Neural cell (in vitro differentiated cells): ENCODE measurements at regions not wholly inside any gene's neighbourhood (a gene's known extent, or its start where the extent isn't known, plus 50 kb on each side); places are given as distances from the start of the nearest gene placed in this dataset.

Experiments
- H2AFZ ChIP-seq: fragments of 200-600, 300-800 bp; sonication (generic), shearing (Covaris generic); 2 replicates; pipeline ENCODE4 v1.6.0; 2014; ENCODE audit warnings: low read depth, mild to moderate bottlenecking, antibody characterized with exemption, low read length, moderate library complexity
- H3F3A ChIP-seq: fragments of 200-600 bp; shearing (Covaris generic); 2 replicates; pipeline ENCODE4 v1.6.1; 2016; ENCODE audit warnings: mild to moderate bottlenecking, moderate library complexity, mixed read lengths, antibody characterized with exemption, low read length; ENCODE audit not compliant: insufficient read depth, poor library complexity, severe bottlenecking
- H3K27ac ChIP-seq: fragments of 200-600, 300-800 bp; sonication (generic), shearing (Covaris generic); 2 replicates; pipeline ENCODE4 v1.5.1; 2014; ENCODE audit warnings: mild to moderate bottlenecking, low read length, moderate library complexity
- H3K27me3 ChIP-seq: fragments of 300-800, 200-600 bp; sonication (generic), shearing (Covaris generic); 2 replicates; pipeline ENCODE4 v1.6.0; 2014; ENCODE audit warnings: mild to moderate bottlenecking, low read depth, low read length, moderate library complexity; ENCODE audit not compliant: insufficient read depth
- H3K36me3 ChIP-seq: fragments of 300-800, 200-600 bp; sonication (generic), shearing (Covaris generic); 2 replicates; pipeline ENCODE4 v1.5.1; 2014; ENCODE audit warnings: mild to moderate bottlenecking, antibody characterized with exemption, low read length, moderate library complexity; ENCODE audit not compliant: insufficient read depth
- H3K4me2 ChIP-seq: fragments of 300-800, 200-600 bp; sonication (generic), shearing (Covaris generic); 2 replicates; pipeline ENCODE4 v1.6.0; 2014; ENCODE audit warnings: mild to moderate bottlenecking, low read length
- H3K4me3 ChIP-seq: fragments of 300-800, 200-600 bp; sonication (generic), shearing (Covaris generic); 2 replicates; pipeline ENCODE4 v1.5.1; 2014; ENCODE audit warnings: mild to moderate bottlenecking, low read length, moderate library complexity
- H3K79me2 ChIP-seq: fragments of 200-600 bp; shearing (Covaris generic); replicated peaks from 2 replicates; pipeline ENCODE4 v1.6.0; 2014; ENCODE audit warnings: mild to moderate bottlenecking, low read length, moderate library complexity; ENCODE audit not compliant: insufficient read depth
- H3K9ac ChIP-seq: fragments of 300-800, 200-600 bp; sonication (generic), shearing (Covaris generic); 2 replicates; pipeline ENCODE4 v1.6.1; 2016; ENCODE audit warnings: mild to moderate bottlenecking, low read length, mixed read lengths
- H3K9me2 ChIP-seq: fragments of 200-600 bp; shearing (Covaris generic); 2 replicates; pipeline ENCODE4 v1.6.1; 2016; ENCODE audit warnings: mild to moderate bottlenecking, low read length, mixed read lengths; ENCODE audit not compliant: insufficient read depth
- H3K9me3 ChIP-seq: fragments of 200-600, 300-800 bp; sonication (generic), shearing (Covaris generic); 2 replicates; pipeline ENCODE4 v1.6.1; 2016; ENCODE audit warnings: mild to moderate bottlenecking, mixed run types, low read length, moderate library complexity, mixed read lengths
- H4K20me1 ChIP-seq: fragments of 200-600 bp; shearing (Covaris generic); 2 replicates; pipeline ENCODE4 v1.6.1; 2016; ENCODE audit warnings: mild to moderate bottlenecking, mixed run types; ENCODE audit not compliant: insufficient read depth
- EP300 ChIP-seq: fragments of 450-650 bp; conservative IDR thresholded peaks from 2 replicates; pipeline ENCODE4 v1.6.1; 2014; ENCODE audit warnings: antibody characterized with exemption, mild to moderate bottlenecking, moderate library complexity; ENCODE audit not compliant: poor library complexity, severe bottlenecking
- EZH2 ChIP-seq: fragments of 200-600, 300-800 bp; shearing (Covaris generic), sonication (generic); IDR thresholded peaks from 2 replicates; pipeline ENCODE4 v1.6.1; 2014; ENCODE audit warnings: antibody characterized with exemption, low read length, borderline replicate concordance, mild to moderate bottlenecking; ENCODE audit not compliant: insufficient read depth, poor library complexity, severe bottlenecking
- MXI1 ChIP-seq: fragments of 450-650 bp; conservative IDR thresholded peaks from 2 replicates; pipeline ENCODE4 v1.6.1; 2014; ENCODE audit warnings: antibody characterized with exemption, mild to moderate bottlenecking; ENCODE audit not compliant: poor library complexity, severe bottlenecking
- POLR2AphosphoS5 ChIP-seq: IDR thresholded peaks from 2 replicates; pipeline ENCODE4 v1.6.1; 2012
- RAD21 ChIP-seq: fragments of 450-650 bp; conservative IDR thresholded peaks from 2 replicates; pipeline ENCODE4 v1.6.1; 2014; ENCODE audit warnings: antibody characterized with exemption, mild to moderate bottlenecking, moderate library complexity
- SMC3 ChIP-seq: fragments of 450-650 bp; conservative IDR thresholded peaks from 2 replicates; pipeline ENCODE4 v1.6.1; 2014; ENCODE audit warnings: antibody characterized with exemption, mild to moderate bottlenecking, moderate library complexity; ENCODE audit not compliant: poor library complexity
- TAF1 ChIP-seq: IDR thresholded peaks from 2 replicates; pipeline ENCODE4 v1.6.1; 2012; ENCODE audit warnings: low read depth
- TF ChIP-seq, protein P1 (sequence below): fragments of 450-650 bp; IDR thresholded peaks from 2 replicates; pipeline ENCODE4 v1.5.1; 2014; ENCODE audit warnings: antibody characterized with exemption, mild to moderate bottlenecking, moderate library complexity; ENCODE audit not compliant: poor library complexity, severe bottlenecking
- TF ChIP-seq, protein P2 (sequence below): IDR thresholded peaks from 2 replicates; pipeline ENCODE4 v1.6.1; 2012; ENCODE audit warnings: borderline replicate concordance

DNA sequence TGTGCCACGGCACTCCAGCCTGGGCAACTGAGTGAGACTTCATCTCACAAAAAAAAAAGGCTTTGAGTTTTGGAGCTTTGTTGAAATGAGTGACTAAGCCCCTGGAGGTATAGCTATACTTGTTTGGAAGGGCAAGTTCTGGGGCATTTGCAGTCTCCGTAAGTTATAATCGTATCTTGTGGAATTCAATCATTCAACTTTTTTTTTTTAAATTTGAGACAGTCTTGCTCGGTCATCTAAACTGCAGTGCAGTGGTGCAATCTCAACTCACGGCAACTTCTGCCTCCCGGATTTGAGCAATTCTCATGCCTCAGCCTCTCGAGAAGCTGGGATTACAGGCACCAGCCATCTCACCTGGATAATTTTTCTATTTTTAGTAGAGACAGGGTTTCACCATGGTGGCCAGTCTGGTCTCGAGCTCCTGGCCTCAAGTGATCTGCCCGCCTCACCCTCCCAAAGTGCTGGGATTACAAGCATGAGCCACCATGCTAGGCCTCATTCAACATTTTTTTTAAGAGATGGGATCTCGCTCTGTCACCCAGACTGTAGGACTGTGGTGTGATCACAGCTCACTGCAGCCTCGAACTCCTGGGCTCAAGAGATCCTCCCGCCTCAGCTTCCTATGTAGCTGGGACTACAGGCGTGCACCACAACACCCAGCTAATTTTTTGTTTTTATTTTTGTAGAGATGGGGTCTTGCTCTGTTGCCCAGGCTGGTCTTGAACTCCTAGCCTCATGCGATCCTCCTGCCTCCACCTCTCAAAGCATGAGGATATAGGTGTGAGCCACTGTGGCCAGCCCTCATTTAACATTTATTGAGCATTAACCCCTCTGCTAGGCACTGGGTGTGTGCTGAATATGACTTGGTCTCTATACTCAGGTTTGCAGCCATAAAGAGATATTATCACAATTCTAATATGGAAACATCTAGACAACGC is 133.7 kb upstream of the MAP1LC3B2 start:
- Histone ChIP-seq H3F3A (no peaks in the 10 kb centered on the region), H3K9ac (no peak overlapping the region), H3K9me2 (no peaks in the 10 kb centered on the region), H3K4me3 (no peak overlapping the region), H4K20me1 (no peaks in the 10 kb centered on the region), H3K9me3 (no peaks in the 10 kb centered on the region), H3K79me2 (no peaks in the 10 kb centered on the region), H3K27ac (no peak overlapping the region), H3K27me3 (peaks cover 3% of the 10 kb centered on the region), H3K36me3 (no peaks in the 10 kb centered on the region), H3K4me2 (no peak overlapping the region), H2AFZ (no peak overlapping the region)
- TF ChIP-seq, protein P1, sequence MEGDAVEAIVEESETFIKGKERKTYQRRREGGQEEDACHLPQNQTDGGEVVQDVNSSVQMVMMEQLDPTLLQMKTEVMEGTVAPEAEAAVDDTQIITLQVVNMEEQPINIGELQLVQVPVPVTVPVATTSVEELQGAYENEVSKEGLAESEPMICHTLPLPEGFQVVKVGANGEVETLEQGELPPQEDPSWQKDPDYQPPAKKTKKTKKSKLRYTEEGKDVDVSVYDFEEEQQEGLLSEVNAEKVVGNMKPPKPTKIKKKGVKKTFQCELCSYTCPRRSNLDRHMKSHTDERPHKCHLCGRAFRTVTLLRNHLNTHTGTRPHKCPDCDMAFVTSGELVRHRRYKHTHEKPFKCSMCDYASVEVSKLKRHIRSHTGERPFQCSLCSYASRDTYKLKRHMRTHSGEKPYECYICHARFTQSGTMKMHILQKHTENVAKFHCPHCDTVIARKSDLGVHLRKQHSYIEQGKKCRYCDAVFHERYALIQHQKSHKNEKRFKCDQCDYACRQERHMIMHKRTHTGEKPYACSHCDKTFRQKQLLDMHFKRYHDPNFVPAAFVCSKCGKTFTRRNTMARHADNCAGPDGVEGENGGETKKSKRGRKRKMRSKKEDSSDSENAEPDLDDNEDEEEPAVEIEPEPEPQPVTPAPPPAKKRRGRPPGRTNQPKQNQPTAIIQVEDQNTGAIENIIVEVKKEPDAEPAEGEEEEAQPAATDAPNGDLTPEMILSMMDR: no peak
- no peak for TF ChIP-seq EZH2
- TF ChIP-seq MXI1: no peak
- TF ChIP-seq EP300: no peak
- no peak for TF ChIP-seq RAD21
- no peak for TF ChIP-seq POLR2AphosphoS5
- TF ChIP-seq SMC3: no peak
- TF ChIP-seq, protein P2, sequence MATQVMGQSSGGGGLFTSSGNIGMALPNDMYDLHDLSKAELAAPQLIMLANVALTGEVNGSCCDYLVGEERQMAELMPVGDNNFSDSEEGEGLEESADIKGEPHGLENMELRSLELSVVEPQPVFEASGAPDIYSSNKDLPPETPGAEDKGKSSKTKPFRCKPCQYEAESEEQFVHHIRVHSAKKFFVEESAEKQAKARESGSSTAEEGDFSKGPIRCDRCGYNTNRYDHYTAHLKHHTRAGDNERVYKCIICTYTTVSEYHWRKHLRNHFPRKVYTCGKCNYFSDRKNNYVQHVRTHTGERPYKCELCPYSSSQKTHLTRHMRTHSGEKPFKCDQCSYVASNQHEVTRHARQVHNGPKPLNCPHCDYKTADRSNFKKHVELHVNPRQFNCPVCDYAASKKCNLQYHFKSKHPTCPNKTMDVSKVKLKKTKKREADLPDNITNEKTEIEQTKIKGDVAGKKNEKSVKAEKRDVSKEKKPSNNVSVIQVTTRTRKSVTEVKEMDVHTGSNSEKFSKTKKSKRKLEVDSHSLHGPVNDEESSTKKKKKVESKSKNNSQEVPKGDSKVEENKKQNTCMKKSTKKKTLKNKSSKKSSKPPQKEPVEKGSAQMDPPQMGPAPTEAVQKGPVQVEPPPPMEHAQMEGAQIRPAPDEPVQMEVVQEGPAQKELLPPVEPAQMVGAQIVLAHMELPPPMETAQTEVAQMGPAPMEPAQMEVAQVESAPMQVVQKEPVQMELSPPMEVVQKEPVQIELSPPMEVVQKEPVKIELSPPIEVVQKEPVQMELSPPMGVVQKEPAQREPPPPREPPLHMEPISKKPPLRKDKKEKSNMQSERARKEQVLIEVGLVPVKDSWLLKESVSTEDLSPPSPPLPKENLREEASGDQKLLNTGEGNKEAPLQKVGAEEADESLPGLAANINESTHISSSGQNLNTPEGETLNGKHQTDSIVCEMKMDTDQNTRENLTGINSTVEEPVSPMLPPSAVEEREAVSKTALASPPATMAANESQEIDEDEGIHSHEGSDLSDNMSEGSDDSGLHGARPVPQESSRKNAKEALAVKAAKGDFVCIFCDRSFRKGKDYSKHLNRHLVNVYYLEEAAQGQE: no peak

DNA sequence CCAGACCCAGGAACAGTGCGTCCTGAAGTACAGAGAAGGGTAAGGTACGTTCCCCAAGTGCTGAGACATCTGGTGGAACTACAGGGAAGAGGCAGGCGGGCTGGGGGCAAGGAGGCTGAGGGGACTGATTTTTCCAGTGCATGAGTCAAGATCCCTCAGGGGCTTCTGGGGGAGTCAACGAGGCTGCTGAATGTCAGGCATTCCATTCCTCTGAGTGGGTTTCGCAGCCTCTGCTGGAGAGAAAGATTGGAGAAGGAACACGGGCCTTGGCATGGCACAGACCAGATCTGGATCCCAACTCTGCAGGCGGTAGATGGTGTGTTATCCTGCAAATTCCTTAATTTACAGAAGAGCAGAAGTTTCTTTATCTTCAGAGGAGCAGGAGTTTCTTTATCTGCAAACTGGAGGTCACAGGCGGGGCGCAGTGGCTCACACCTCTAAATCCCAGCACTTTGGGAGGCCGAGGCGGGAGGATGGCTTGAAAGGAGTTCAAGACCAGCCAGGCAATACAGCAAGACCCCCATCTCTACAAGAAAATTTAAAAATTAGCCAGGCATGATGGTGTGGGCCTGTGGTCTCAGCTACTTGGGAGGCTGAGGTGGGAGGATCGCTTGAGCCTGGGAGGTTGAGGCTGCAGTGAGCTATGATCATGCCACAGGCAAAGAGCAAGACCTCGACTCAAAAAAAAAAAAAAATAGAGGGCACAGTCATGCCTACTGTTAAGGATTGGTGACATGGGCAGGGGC is 132.6 kb upstream of the MAP1LC3B2 start:
- Histone ChIP-seq H3K27me3 (peaks cover 3% of the 10 kb centered on the region), H3K9me2 (no peaks in the 10 kb centered on the region), H3K4me3 (no peak overlapping the region), H3K9me3 (no peaks in the 10 kb centered on the region), H3K27ac (no peak overlapping the region), H3F3A (no peaks in the 10 kb centered on the region), H2AFZ (no peak overlapping the region), H4K20me1 (no peaks in the 10 kb centered on the region), H3K9ac (no peak overlapping the region), H3K36me3 (no peaks in the 10 kb centered on the region), H3K79me2 (no peaks in the 10 kb centered on the region), H3K4me2 (no peak overlapping the region)
- TF ChIP-seq MXI1 (no peak), EZH2 (no peak), EP300 (no peak), SMC3 (no peak), POLR2AphosphoS5 (no peak), TAF1 (no peak)
- TF ChIP-seq, protein P1: no peak
- TF ChIP-seq, protein P2: no peak
